ENCODE measurements at regions not wholly inside any gene's neighbourhood (a gene's known extent, or its start where the extent isn't known, plus 50 kb on each side); places are given as distances from the start of the nearest gene placed in this dataset.

DNA sequence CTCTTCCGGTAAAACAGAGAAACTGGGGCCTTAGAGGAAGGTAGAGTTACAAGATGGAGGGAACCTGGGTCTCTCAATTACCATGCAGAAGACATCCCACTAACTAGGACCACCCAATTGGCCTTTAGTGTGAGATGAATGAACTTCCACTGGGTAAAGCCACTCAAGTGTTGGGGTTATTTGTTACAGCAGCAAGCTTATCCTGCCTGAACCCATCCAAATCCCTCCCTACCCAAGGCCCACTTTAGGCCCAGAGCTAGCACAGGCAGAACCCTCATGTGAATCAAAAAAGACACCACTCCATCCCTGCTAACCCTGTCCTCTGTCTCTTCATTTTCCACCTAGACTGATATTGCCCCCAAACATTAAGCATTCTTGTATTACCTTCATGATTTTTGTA is 746.7 kb upstream of the TBX3 start:
- TF ChIP-seq, protein P1, sequence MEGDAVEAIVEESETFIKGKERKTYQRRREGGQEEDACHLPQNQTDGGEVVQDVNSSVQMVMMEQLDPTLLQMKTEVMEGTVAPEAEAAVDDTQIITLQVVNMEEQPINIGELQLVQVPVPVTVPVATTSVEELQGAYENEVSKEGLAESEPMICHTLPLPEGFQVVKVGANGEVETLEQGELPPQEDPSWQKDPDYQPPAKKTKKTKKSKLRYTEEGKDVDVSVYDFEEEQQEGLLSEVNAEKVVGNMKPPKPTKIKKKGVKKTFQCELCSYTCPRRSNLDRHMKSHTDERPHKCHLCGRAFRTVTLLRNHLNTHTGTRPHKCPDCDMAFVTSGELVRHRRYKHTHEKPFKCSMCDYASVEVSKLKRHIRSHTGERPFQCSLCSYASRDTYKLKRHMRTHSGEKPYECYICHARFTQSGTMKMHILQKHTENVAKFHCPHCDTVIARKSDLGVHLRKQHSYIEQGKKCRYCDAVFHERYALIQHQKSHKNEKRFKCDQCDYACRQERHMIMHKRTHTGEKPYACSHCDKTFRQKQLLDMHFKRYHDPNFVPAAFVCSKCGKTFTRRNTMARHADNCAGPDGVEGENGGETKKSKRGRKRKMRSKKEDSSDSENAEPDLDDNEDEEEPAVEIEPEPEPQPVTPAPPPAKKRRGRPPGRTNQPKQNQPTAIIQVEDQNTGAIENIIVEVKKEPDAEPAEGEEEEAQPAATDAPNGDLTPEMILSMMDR (conservative IDR thresholded peaks at IDR 0.05; ENCODE audit: low read depth, low read length) = no peak
- no peak for TF ChIP-seq EZH2 (IDR thresholded peaks at IDR 0.05; ENCODE audit: low read length, unreplicated experiment)
